ENCODE measurements at regions not wholly inside any gene's neighbourhood (a gene's known extent, or its start where the extent isn't known, plus 50 kb on each side); places are given as distances from the start of the nearest gene placed in this dataset.
"Not testable (repeated sequence)": the region's sequence is repeated elsewhere in the genome, so short reads cannot be mapped to it uniquely, and the experiment has no call there.

DNA sequence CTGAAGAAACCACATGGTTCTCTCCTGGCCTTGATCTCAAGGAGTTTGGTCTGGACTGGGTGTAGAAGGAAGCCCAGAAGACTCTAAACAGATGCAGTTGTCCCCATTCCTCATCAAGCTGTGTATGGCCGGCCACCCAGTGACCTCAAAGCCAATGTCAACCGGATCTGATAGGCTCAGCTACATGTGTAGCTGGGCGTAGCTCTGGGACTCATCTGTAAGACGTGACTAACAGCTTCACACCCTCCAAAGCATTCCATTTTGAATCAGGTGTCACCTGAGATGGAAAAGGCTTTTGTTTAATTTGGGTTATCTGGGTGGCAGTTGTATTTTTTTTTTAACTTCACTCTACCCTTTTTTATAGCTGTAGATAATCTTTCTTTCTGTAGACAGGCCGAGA lies 130.4 kb downstream of the ABCC12 start:
- no peak for DNase-seq (ENCODE audit: low spot score)
- Mint-ChIP-seq H3K27ac (ENCODE audit: unreplicated experiment) (no peak overlapping the region), H3K27me3 (ENCODE audit: unreplicated experiment) (no peaks in the 10 kb centered on the region)

DNA sequence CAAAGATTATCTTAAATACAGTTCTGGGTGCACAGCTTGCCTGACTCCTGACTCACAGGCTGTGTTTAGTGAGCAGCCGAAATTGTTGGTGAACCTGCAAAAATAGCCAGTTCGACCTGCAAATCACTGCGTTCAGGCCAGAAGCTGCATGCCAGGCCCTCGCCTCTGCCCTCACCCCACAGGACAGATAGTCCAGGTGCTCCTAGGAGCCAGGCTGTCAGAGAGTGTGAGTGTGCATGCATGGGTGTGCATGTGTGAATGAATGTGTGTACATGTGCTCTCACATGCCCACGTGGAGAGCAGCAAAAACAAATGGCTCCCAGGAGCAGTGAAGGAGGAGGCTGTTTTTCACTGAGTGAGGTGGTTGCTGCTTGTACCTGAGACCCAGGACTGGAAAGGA lies 131.8 kb downstream of the ABCC12 start:
- Mint-ChIP-seq H3K27me3 (ENCODE audit: unreplicated experiment) (no peaks in the 10 kb centered on the region), H3K4me3 (ENCODE audit: unreplicated experiment) (no peak overlapping the region), H3K4me1 (ENCODE audit: unreplicated experiment) (no peaks in the 10 kb centered on the region), H3K9me3 (ENCODE audit: unreplicated experiment) (no peaks in the 10 kb centered on the region), H3K36me3 (ENCODE audit: low read depth, unreplicated experiment) (no peaks in the 10 kb centered on the region), H3K27ac (ENCODE audit: unreplicated experiment) (no peak overlapping the region)
- DNase-seq (ENCODE audit: low spot score) = no peak
- TF ChIP-seq, protein P1, sequence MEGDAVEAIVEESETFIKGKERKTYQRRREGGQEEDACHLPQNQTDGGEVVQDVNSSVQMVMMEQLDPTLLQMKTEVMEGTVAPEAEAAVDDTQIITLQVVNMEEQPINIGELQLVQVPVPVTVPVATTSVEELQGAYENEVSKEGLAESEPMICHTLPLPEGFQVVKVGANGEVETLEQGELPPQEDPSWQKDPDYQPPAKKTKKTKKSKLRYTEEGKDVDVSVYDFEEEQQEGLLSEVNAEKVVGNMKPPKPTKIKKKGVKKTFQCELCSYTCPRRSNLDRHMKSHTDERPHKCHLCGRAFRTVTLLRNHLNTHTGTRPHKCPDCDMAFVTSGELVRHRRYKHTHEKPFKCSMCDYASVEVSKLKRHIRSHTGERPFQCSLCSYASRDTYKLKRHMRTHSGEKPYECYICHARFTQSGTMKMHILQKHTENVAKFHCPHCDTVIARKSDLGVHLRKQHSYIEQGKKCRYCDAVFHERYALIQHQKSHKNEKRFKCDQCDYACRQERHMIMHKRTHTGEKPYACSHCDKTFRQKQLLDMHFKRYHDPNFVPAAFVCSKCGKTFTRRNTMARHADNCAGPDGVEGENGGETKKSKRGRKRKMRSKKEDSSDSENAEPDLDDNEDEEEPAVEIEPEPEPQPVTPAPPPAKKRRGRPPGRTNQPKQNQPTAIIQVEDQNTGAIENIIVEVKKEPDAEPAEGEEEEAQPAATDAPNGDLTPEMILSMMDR (IDR thresholded peaks at IDR 0.05; ENCODE audit: unreplicated experiment) = no peak

More for the DNA sequence above, 130.4 kb downstream of the ABCC12 start:
- Mint-ChIP-seq H3K36me3 (ENCODE audit: low read depth, unreplicated experiment) (no peaks in the 10 kb centered on the region), H3K4me1 (ENCODE audit: unreplicated experiment) (no peaks in the 10 kb centered on the region), H3K4me3 (ENCODE audit: unreplicated experiment) (no peak overlapping the region), H3K9me3 (ENCODE audit: unreplicated experiment) (no peaks in the 10 kb centered on the region)
- TF ChIP-seq, protein P1 (IDR thresholded peaks at IDR 0.05; ENCODE audit: unreplicated experiment) = no peak

DNA sequence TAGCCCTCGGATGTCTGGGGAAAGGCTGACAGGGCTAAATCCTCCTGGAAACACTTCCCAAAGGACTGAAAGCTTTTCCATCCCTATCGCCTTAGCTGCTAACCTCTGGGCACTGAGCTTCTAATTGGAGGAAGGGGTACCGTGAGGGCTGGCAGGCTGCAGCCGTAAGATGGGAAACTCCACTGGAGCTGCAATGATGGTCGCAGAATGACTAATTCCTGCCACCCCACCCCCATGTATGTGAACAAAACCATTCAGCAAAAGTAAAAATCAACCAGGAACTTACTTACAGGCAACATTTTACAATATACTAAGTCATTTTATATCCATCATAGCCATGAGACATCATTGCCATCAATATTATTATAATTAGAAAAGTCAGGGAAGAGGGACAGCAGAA lies 133.3 kb downstream of the ABCC12 start:
- H3K27me3 Mint-ChIP-seq (ENCODE audit: unreplicated experiment) = no peaks in the 10 kb centered on the region
- no peaks in the 10 kb centered on the region for H3K4me1 Mint-ChIP-seq (ENCODE audit: unreplicated experiment)
- H3K36me3 Mint-ChIP-seq (ENCODE audit: low read depth, unreplicated experiment) = no peaks in the 10 kb centered on the region
- no peaks in the 10 kb centered on the region for H3K9me3 Mint-ChIP-seq (ENCODE audit: unreplicated experiment)
- H3K27ac Mint-ChIP-seq (ENCODE audit: unreplicated experiment) = no peak overlapping the region
- TF ChIP-seq, protein P1 (IDR thresholded peaks at IDR 0.05; ENCODE audit: unreplicated experiment) = no peak
- no peak overlapping the region for H3K4me3 Mint-ChIP-seq (ENCODE audit: unreplicated experiment)
- no peak for DNase-seq (ENCODE audit: low spot score)

DNA sequence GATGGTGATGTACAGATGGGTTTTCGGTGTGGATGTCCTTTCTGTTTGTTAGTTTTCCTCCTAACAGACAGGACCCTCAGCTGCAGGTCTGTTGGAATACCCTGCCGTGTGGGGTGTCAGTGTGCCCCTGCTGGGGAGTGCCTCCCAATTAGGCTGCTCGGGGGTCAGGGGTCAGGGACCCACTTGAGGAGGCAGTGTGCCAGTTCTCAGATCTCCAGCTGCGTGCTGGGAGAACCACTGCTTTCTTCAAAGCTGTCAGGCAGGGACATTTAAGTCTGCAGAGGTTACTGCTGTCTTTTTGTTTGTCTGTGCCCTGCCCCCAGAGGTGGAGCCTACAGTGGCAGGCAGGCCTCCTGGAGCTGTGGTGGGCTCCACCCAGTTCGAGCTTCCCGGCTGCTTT lies 135.2 kb downstream of the ABCC12 start:
- H3K27me3 Mint-ChIP-seq (ENCODE audit: unreplicated experiment); DNase-seq (ENCODE audit: low spot score); H3K9me3 Mint-ChIP-seq (ENCODE audit: unreplicated experiment); H3K27ac Mint-ChIP-seq (ENCODE audit: unreplicated experiment); H3K4me1 Mint-ChIP-seq (ENCODE audit: unreplicated experiment); H3K4me3 Mint-ChIP-seq (ENCODE audit: unreplicated experiment); H3K36me3 Mint-ChIP-seq (ENCODE audit: low read depth, unreplicated experiment): not testable (repeated sequence)

DNA sequence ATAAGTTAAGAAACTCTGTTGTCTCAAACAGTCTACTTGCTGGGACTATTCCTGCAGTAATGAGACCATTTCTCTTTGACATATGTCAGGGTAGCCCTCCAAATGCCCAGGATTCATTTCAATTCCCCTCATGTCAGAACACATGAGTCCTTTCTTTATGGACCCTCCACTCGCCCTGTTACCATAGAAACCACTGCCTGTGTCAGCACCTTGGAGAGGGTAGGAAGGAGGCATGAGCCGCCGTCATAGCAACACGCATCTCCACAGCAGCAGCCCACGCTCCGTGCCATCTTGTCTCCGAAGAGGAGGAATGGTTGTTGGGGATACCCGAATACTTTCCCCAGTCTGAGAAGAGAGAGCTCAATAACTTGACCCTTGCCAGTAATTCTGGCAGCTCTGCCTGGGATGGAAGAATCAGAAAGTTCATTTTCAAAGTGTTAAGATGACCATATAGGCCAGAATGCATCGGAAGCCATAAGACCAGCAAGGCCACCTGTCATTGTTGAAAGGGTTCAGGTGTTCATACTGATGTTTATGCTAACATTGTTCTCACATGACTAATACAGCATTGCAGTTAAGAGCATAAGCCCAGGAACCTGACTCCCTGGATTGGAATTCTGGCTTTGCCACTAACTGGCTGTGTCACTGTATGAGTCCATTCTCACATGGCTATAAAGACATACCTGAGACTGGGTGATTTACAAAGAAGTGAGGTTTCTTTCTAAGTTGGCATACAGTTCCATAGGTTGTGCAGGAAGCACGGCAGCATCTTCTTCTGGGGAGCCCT lies 141.3 kb downstream of the ABCC12 start:
- H3K27me3 Mint-ChIP-seq (ENCODE audit: unreplicated experiment) = peaks cover 2% of the 10 kb centered on the region
- no peak for DNase-seq (ENCODE audit: low spot score)
- H3K36me3 Mint-ChIP-seq (ENCODE audit: low read depth, unreplicated experiment) = no peaks in the 10 kb centered on the region
- TF ChIP-seq, protein P1 (IDR thresholded peaks at IDR 0.05; ENCODE audit: unreplicated experiment) = no peak
- H3K4me1 Mint-ChIP-seq (ENCODE audit: unreplicated experiment) = no peaks in the 10 kb centered on the region
- H3K27ac Mint-ChIP-seq (ENCODE audit: unreplicated experiment) = no peak overlapping the region
- no peak overlapping the region for H3K4me3 Mint-ChIP-seq (ENCODE audit: unreplicated experiment)
- no peaks in the 10 kb centered on the region for H3K9me3 Mint-ChIP-seq (ENCODE audit: unreplicated experiment)
